Activated T-cell treated with anti-CD3 and anti-CD28 coated beads for 24 hours (primary cell): ENCODE measurements at regions not wholly inside any gene's neighbourhood (a gene's known extent, or its start where the extent isn't known, plus 50 kb on each side); places are given as distances from the start of the nearest gene placed in this dataset.

Source experiments
- DNase-seq: peaks from one replicate; pipeline ENCODE4 v3.0.0-alpha.2; 2020; ENCODE audit warnings: low read depth

DNA sequence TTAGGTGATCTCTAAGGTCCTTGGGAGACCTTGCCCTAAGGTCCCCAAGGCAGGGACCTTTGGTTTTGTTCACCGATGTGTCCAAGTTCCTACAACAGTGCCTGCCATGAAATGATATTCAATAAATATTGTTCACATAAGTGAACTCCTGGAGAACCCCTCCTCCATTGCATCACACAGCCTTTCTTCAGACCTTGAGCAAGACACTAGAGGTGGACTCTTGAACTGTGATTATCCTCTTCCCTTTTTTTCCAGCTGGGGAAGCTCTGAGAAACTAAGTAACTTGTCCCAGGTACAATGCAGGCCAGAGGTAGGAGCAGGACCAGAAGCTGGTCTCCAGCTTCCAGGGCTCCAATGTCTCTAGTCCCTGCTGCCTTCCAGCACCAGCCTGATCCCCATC is 76.6 kb upstream of the LMO1 start:
- no peak for DNase-seq

DNA sequence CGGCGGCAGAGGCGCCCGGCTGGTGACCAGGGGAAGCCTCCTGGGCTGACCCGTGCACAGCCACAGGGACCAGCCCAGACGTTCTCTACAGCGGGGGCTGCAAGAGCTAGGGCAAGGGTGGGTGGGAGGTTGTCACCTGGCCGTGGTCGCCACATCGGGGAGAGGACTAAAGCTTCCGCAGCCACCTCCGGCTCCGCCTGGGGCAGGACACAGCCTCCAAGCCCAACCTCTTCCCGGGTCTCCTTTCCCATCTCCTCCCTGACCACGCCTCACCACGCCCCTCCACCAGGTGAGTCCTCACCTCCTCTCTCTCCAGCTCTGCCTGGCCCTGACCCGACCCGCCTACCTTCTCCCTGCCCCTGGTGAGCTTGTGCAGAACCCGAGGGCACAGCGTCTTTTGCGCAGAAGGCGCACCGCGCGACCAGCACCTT is 75.9 kb upstream of the LMO1 start:
- no peak for DNase-seq

DNA sequence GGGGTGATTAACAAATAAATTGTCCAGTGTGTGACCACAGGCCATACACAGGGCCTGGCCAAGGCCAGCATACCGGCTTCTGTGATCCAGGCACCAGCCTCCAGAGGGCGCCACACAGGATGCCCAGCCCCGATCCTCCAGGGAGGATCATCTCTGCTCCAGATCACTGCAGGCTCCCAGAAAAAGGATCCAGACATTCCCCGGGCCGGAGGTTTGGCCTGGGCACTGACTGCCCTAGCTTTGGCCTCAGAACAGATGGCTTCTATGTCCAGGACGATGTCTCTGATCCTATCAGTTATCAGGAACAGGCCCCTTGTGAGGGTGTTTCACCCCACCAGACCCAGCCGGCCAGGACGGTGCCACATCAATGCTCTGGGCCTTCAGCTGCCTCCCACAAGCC is 74.5 kb upstream of the LMO1 start:
- no peak for DNase-seq

DNA sequence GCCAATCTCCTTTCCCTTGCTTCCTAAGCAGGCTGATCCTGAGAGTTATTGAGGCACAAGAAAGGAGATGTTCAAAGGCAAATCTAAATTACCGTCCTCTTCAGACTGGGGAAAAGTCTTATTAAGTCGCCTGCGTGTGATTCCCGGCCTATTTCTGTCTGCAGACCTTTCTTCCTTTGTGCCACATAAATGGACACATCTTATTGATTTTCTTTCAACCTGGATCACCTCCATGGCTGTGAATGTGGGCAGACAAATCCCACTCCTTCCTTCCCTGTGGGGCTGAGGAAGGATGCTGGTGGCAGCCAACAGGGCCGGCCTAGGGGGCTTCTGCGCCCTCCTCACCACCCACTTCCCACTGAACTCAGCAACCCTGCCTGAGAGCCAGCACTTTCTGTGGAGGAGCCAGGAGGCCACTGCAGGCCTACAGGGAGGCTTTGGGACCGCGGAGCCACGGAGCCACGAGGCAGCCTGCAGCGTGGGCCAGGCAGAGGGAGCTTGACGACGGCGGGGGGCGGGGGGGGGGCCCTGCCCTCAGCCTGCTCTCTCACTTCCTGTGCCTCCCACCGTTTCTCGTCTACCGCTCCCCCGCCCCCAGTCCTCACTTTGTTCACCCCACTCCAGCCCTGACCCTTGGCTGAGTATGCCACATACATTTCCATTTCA is 73.6 kb upstream of the LMO1 start:
- DNase-seq: no peak

DNA sequence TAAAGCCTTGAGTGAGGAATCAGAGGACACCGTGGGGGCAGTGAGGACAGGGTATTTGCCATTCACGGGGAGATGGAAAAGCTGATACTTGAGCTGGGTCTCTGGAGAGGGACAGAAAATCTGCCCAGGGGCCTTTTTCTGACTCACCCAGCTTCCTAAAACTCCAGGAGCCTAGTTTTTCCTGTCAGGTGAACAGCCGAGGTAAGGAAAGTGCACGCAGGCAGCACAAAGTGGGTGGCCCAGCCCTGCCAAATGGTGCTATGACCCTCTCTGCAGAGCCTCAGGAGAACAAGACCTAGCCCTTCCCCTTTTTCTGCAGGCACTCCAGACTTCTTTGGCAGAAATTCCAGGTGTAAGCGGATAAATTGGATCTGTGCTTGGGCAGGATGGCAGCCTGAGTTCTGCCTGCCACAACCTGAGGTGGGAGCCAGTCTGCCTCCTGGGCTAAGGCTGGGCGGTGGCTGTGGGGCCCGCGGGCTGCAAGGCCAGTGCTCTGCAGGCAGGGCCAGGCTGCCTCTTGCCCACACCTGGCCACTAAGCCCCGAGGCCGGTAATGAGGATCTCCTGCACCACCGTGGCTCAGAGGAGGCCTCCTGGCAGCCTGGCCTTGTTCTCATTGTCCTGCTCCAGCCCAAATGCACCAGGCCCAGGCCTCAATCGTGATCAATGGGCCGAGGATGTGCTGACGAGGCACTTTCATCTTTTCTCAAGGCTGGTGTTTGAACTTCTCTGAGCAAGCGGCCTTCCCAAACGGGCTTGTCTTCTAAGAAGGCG is 72.9 kb upstream of the LMO1 start:
- DNase-seq: no peak

DNA sequence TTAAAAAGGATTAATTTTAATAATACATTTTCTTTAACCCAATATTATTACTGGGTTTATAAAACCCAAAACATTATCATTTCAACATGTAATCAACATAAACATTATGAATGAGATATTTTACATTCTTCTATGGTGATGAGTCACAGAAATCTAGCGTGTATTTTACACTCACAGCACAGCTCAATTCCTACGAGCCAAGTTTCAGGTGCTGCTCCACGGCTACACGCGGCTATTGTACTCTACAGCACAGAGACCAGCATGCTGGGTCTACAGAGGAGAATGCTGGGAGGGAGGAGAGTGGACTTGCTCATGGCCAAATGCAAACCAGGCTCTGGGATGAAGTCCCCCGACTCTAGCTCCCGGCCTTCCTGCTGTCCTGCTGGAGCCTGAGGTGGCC is 72.0 kb upstream of the LMO1 start:
- DNase-seq: no peak

DNA sequence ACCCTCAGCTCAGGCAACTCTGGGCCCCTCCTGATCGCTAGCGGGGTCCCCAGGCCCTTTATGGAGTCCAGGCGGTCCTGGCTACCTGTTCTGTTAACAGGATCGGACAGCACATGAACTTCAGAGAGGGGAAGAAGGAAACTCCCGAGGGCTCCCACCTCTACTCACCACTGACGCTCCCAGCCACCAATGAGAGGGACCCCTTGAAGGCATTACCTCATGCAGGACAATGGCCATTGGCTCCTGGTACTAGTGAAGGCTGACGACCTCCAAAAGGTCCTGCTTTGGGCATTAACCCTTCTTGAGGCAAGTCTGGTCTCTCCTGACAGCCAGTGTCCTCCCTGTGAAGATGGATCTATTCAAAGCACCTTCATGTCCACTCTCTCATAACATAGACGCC is 71.5 kb upstream of the LMO1 start:
- no peak for DNase-seq

DNA sequence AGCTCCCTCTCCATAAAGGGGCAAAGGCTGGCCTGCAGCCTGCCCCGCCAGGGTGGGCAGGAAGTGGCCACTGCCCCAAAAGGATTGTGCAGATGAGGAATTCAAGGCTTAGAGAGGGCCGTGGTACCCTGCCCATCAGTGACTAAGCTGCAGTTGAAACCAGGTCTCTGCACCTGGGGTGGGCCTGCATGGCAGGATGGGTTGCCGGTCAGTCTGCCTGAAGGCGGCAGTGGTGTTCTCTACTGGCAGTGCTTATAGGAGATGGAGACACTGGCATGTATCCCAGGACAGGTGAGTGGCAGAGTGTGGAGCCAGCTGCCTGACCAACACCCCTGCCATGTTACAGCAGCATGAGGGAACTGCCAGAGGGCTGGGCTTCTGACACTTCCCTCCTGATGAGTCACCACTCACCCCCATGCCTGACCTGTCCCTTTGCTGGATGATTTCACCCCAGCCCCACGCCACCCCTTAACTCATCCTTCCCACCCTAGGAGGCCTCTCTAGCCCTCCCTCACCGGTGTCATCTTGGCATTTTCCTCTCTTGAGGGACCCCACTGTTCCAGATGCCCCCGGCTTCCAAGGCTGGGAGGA is 70.2 kb upstream of the LMO1 start:
- DNase-seq: no peak

DNA sequence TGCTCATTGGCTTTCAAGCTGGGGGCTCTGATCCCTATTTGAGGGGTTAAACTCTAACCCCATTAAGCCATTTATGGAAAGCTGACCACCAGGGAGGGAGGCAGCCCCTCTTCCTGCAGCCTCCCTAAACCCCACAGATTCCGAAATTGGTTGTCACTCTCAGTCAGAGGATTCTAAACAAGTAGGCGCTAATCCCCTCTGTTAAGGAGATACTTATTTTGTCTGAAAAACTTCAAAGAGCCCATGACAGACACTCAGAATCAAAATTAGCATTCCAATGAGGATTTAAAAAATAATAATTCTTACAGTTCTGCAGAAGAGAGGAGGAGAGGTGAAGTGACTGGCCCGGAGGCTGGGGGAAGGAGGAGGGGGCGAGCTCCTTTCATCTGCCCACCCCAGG is 69.7 kb upstream of the LMO1 start:
- DNase-seq: no peak

DNA sequence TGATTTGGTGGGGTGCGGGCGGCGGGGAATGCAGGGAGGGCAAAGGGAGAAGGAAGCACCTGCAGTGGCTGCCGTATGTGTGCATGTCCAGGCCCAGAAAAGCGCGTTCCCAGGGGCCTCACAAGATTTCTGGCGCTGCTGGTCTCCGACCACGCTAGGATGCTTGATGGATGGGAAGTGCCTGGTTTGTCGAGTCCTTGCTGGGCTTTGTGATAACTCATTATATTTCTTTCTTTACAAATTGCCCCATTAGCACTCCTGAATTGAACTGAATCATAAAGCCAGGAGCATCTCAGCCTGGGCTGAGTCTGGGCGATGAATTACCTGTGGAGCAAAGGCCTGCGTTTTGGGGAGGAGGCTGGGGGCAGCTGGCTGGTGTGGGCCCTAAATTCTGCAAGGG is 69.2 kb upstream of the LMO1 start:
- DNase-seq: no peak

DNA sequence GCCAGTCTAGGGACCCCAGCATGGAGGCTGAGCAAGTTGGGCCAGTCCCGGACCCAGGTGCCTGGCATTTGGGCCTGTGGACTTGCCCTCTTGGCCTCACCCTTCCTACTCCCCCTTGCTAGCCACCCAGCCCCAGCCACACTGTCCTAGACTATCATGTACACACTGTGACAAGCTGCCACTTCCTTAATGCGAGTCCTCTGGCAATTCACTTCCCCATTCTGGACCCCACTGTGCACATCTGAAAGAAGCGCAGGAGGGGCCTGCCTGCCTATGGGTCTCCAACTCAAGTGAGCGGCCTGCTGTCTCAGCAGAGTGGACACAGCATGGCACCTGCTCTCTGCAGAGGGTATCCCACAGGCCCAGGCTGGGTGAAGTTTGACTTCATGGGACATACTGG is 68.5 kb upstream of the LMO1 start:
- no peak for DNase-seq

DNA sequence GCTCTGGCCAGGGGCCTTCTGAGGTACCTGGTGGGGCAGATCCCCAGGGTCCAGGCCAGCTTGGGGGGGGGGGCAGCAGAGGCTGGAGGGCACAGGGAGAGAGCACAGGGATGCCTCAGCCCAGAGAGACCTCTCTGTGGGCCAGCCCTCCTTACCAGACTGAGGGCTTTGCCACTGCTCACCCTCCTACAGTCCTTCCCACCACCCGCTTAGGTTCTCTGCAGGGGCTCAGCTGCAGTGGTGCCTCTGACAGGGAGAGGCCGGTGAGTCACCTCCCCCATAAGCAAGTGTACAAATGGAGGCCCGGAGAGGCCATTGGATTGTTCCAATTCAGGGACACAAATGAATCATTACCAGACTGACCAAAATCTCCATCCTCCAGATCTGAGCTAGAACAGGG is 68.1 kb upstream of the LMO1 start:
- no peak for DNase-seq

DNA sequence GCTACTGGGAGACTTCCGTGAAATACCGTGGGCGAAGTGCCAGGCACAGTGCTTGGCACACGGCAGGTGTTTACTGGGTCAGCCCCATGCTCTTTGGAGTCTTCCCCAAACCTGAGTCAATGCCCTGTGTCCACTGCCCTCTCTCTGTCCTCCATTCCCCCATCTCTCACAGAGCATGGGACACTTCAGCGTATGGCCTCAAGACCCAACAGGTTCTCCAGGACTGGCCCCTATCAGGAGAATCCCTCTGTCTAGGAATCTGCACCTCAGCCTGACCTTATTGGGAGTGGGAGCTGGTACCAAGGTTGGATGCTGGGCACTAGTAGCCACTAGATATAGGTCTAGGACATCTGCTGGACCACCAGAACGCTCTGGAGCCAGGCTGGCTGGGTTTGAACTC is 67.2 kb upstream of the LMO1 start:
- DNase-seq: no peak

DNA sequence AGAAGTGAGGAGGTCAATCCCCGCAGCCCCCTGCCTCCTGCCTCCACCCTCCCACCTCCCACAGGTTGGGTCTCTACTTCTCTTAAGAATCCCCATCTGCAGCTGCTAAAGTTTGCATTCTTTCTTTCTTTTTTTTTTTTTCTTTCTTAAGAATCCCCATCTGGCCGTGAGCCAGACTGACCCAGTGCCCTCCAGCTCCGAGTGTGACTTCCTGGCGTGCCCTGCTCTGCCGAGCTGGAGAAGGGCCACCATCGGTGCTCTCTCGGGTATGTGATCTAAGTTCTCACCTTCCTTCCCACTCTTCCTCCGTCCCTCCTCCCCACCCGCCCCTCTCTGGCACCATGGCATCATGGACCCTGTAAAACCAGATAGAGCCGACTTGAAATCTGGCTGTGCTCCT is 66.7 kb upstream of the LMO1 start:
- no peak for DNase-seq

DNA sequence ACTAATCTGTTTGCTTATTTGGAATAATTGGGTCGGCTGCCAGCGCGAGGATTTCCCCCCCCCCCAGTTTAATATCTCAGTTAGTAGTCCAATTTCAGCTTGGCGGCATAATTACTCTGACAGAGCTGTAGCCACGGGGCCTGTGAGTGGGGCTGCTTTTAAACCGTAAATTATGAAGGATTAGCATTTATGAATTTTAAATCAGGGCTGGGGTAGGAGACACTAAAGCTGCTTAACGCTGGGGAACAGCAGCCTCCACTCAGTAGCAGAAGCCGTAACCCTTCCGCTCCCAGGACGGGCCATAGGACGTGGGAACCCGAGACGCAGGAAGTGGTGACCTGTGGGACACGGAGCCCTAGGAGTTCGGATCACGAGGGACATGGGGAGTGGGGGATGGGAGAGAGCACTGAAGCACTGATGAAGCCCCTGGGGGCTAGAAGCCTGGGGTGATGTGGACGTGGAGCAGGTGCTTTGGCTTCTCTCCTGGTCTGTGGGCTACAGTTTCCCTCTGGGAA is 66.2 kb upstream of the LMO1 start:
- DNase-seq: no peak

DNA sequence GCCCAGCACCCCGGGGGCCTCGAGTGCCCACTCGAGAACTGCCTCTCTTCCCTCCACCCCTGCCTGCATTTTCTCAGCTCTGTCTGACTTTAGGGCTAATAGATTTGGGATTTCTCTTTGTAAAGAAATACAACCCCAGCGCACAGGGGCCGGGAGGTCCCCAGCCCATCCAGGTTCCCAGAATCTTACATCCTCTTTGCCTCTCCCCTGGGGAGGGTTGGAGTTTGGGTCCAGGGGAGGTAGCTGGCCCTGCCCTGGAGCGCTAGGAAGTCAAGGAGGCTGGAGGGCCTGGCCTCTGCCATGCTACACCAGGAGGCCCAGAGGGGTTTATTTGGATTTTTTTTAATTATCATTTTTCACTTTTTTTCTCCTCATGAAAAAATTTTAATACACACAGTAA is 65.7 kb upstream of the LMO1 start:
- DNase-seq: no peak

DNA sequence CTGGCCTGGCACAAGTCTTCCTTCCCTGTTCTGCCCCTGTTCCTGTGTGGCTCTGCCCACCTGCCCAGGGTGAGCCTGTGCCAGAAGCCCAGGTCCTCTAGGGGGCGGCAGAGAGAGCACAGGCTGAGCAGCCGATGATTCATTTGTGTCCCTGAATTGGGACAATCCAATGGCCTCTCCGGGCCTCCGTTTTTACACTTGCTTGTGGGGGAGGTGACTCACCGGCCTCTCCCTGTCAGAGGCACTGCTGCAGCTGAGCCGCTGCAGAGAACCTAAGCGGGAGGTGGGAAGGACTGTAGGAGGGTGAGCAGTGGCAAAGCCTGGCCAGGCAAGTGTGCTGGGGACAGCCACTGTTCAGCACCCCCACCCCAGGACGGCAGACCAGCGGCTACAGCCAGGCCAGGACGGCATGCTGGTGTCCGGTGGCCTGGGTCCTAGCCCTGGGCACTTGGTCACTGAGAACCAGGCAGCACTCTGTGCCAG is 65.2 kb upstream of the LMO1 start:
- peak; percentile 57 for DNase-seq

DNA sequence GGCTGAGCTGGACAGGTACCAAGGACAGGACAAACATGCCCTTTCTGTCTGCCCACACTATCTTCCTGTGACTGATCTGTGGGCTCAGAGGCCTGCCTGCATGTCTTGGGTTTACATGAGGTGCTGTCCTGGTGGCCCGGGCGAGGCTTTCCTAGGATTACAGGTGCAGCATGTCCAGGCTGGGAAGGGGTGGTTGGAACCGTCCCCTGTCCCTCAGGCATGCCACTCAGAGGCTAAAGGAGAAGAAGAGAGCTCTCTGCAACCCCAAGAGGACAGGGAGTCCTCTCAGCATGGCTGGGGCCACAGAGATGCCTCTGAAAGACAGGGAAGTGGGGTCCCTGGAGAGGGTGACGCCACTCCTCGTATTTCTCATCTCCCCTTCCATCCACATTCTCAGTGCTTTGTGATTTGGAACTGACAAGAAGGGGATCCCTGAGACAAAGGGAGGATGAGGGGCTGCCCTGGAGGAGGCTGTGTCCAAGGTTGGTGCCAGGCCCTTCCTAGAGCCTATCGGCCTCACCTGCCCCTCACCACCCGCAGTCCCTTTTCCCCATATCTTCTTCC is 64.6 kb upstream of the LMO1 start:
- no peak for DNase-seq

DNA sequence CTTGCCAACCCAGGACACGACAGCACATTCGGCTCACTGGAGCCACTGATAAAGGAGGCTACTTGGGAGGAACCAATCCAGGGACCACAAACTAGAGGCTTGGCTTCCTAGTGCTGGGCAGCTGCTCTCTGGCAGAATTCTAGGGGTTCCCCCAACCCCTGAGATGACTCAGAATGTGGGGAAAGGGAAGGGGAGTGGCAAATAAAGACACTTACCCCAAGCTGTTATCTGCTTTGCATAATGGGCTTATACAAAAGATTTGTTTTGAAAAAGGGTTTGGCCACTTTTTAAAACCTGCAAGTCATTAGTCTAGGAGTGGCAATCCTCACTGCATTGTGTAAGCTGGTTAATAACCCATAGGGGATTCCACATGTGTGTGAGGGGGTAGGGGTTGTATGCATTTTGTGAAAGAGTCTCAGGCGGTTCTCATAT is 64.1 kb upstream of the LMO1 start:
- no peak for DNase-seq

DNA sequence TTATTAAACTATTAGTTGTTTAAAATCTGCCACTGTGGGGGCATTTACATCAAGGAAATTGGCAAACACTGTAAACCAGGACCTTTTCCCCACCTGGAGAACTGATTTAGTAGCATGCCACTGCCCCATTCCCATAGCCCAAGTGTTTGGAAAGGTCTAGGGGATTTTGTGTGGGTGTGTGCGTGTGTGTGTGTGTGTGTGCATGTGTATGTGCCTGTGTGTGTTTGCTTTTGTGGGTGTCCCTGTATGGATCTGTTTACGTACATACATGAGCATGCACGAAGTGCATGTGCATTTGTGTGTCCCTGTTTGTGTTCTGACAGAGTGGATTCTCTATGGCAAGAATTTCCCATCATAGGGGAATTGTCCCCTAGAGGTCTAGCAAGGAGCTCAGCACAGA is 62.7 kb upstream of the LMO1 start:
- DNase-seq: no peak

DNA sequence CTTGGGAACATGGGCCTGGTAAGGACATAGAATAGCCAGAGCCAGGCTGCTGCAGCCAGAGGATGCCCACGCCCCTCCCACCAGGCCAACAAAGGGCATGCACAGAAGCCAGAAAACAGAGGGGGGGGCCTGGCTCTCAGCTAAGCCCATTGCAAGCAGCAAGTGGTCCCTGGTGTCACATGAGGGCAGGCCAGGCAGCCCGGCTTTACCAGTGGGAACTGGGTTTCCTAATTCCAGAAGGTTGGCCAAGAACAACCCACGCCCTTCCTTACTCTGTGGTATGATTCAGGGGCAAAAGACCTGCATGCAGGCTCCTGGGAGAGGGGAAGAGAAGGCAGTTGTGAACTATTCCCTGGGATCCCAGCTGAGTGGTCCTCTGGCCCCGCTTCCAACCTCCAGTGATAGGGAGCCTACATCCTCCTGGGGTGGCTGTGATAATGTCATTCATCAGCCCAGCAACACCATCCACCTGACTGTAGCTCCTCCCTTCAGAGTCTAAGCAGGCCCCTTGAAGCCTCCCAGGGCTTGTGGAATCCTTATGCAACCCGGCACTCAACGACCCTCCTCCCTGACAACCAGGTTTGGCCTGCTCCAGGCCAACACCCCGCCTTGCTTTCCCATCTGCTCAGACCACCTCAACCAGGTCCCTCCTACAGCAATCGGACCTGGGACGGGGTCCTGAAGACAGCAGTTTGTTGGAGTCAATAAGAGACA is 62.1 kb upstream of the LMO1 start:
- no peak for DNase-seq
